ENCODE measurements at regions not wholly inside any gene's neighbourhood (a gene's known extent, or its start where the extent isn't known, plus 50 kb on each side); places are given as distances from the start of the nearest gene placed in this dataset.
A peak's percentile ranks its signal among the peaks of the same experiment; 100 is the strongest.

DNA sequence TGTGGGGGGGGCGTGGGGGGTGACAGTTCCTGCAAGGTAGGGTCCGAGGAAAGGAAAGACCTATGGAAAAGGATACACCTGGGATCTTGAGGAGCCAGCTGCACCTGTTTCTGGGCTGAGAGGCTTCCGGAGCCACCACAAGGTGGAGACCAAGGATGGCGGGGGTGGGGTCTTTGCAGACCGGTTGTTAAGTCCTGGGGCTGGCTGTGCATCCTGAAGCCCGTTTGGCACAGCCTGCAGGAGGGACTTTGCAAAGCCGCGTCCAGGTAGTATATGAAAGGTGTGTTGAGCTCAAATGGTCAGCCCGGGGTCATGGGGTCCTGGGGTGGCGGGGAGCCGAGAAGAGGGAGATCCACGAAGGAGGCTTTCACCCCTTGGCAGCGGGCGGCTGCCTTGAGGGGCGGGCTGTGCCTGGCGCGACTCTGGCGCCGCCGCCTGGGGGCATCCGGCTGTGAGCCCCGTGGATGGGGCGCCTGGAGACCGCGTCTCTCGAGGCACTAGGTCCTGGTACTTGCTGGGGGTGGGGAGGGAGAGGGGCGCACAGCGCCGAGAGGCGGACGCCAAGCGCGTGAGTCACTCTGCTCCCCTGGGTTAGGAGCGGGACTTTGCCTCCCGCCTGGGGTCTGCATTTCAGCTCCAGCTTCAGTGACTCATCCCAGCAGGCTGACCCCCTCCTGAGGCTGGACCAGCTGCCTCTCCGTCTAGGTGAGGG is 58.2 kb upstream of the DYNLT3 start:
- Histone ChIP-seq H3K9ac (ENCODE audit: low read depth in 1 of 2, low read length in 2 of 2) (no peak overlapping the region), H3K36me3 (ENCODE audit: control insufficient read depth in 4 of 4, insufficient read depth in 3 of 4, low read depth in 1 of 4, low read length in 3 of 4) (peaks cover 0 to 2% (median under 1%) of the 10 kb centered on the region in 4 donors), H3K27ac (ENCODE audit: low read depth in 1 of 2, low read length in 2 of 2) (no peak overlapping the region), H3K9me3 (ENCODE audit: control insufficient read depth in 4 of 4, low read length in 3 of 4) (peaks cover 0 to 3% (median 0%) of the 10 kb centered on the region in 4 donors), H3K4me3 (ENCODE audit: low read depth in 1 of 3, low read length in 3 of 3) (peak overlapping the region in 2 of 3 donors; percentile 31 to 47), H3K4me1 (ENCODE audit: control insufficient read depth in 4 of 4, insufficient read depth in 4 of 4, low read length in 3 of 4) (peaks cover 0 to 12% (median 6%) of the 10 kb centered on the region in 4 donors), H3K27me3 (ENCODE audit: control insufficient read depth in 4 of 4, insufficient read depth in 4 of 4, low read length in 3 of 4) (no peaks in the 10 kb centered on the region)
- WGBS: 4% methylated on average over 36 of the region's 36 CpGs
- no peak for DNase-seq (ENCODE audit: low spot score)
- TF ChIP-seq YY1 (IDR thresholded peaks at IDR 0.05): no peak
- peak; percentile 23 for TF ChIP-seq CTCF (IDR thresholded peaks at IDR 0.05; ENCODE audit: low read depth, low read length, missing input control)
- peak; percentile 48 to 64 for TF ChIP-seq RAD21 (IDR thresholded peaks at IDR 0.05)

DNA sequence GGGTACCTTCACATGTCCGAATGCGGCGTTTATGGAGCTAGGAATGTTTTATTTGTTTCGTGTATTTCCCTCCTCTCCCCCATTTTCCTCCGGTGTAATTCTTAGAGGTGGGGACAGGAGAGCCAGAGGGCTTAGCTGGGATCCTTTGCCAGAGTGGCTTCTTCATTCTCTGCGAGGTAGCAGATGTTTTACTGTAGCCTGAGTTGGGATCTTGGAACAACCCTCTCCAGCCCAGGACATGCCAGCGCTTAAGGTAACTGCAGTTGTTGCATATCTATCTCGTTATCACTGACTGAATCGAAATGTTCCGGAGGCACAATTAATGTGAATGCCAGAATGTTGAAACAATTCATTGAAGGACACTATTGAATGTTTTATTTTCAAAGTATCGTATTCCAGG is 59.0 kb upstream of the DYNLT3 start:
- WGBS: 16% methylated on average over 11 of the region's 11 CpGs
- Histone ChIP-seq H3K9me3 (ENCODE audit: control insufficient read depth in 4 of 4, low read length in 3 of 4) (no peaks in the 10 kb centered on the region), H3K9ac (ENCODE audit: low read depth in 1 of 2, low read length in 2 of 2) (no peak overlapping the region), H3K4me1 (ENCODE audit: control insufficient read depth in 4 of 4, insufficient read depth in 4 of 4, low read length in 3 of 4) (peaks cover 0 to 12% (median 6%) of the 10 kb centered on the region in 4 donors), H3K27me3 (ENCODE audit: control insufficient read depth in 4 of 4, insufficient read depth in 4 of 4, low read length in 3 of 4) (no peaks in the 10 kb centered on the region), H3K4me3 (ENCODE audit: low read depth in 1 of 3, low read length in 3 of 3) (peak overlapping the region in 2 of 3 donors; percentile 31 to 47), H3K27ac (ENCODE audit: low read depth in 1 of 2, low read length in 2 of 2) (no peak overlapping the region), H3K36me3 (ENCODE audit: control insufficient read depth in 4 of 4, insufficient read depth in 3 of 4, low read depth in 1 of 4, low read length in 3 of 4) (peaks cover 0 to under 1% (median 0%) of the 10 kb centered on the region in 4 donors)
- DNase-seq (ENCODE audit: low spot score): no peak
- TF ChIP-seq, protein P1, sequence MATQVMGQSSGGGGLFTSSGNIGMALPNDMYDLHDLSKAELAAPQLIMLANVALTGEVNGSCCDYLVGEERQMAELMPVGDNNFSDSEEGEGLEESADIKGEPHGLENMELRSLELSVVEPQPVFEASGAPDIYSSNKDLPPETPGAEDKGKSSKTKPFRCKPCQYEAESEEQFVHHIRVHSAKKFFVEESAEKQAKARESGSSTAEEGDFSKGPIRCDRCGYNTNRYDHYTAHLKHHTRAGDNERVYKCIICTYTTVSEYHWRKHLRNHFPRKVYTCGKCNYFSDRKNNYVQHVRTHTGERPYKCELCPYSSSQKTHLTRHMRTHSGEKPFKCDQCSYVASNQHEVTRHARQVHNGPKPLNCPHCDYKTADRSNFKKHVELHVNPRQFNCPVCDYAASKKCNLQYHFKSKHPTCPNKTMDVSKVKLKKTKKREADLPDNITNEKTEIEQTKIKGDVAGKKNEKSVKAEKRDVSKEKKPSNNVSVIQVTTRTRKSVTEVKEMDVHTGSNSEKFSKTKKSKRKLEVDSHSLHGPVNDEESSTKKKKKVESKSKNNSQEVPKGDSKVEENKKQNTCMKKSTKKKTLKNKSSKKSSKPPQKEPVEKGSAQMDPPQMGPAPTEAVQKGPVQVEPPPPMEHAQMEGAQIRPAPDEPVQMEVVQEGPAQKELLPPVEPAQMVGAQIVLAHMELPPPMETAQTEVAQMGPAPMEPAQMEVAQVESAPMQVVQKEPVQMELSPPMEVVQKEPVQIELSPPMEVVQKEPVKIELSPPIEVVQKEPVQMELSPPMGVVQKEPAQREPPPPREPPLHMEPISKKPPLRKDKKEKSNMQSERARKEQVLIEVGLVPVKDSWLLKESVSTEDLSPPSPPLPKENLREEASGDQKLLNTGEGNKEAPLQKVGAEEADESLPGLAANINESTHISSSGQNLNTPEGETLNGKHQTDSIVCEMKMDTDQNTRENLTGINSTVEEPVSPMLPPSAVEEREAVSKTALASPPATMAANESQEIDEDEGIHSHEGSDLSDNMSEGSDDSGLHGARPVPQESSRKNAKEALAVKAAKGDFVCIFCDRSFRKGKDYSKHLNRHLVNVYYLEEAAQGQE (IDR thresholded peaks at IDR 0.05): no peak
- TF ChIP-seq HNF4A (conservative IDR thresholded peaks at IDR 0.05) (no peak), MAX (IDR thresholded peaks at IDR 0.05) (no peak), EGR1 (IDR thresholded peaks at IDR 0.05; ENCODE audit: low read depth in 2 of 2) (no peak), JUND (IDR thresholded peaks at IDR 0.05) (no peak), RAD21 (IDR thresholded peaks at IDR 0.05) (no peak), RXRA (IDR thresholded peaks at IDR 0.05) (no peak), CTCF (IDR thresholded peaks at IDR 0.05; ENCODE audit: low read depth, low read length, missing input control) (no peak), TAF1 (conservative IDR thresholded peaks at IDR 0.05) (no peak), FOXA2 (IDR thresholded peaks at IDR 0.05) (no peak), YY1 (IDR thresholded peaks at IDR 0.05) (no peak), FOXA1 (IDR thresholded peaks at IDR 0.05) (no peak), ATF3 (IDR thresholded peaks at IDR 0.05) (no peak), HNF4G (IDR thresholded peaks at IDR 0.05) (no peak), SP1 (IDR thresholded peaks at IDR 0.05) (no peak), NR2F2 (IDR thresholded peaks at IDR 0.05) (no peak), GABPA (IDR thresholded peaks at IDR 0.05 in 1 of 2, conservative IDR thresholded peaks at IDR 0.05 in 1 of 2) (no peak)
- TF ChIP-seq, protein P2, sequence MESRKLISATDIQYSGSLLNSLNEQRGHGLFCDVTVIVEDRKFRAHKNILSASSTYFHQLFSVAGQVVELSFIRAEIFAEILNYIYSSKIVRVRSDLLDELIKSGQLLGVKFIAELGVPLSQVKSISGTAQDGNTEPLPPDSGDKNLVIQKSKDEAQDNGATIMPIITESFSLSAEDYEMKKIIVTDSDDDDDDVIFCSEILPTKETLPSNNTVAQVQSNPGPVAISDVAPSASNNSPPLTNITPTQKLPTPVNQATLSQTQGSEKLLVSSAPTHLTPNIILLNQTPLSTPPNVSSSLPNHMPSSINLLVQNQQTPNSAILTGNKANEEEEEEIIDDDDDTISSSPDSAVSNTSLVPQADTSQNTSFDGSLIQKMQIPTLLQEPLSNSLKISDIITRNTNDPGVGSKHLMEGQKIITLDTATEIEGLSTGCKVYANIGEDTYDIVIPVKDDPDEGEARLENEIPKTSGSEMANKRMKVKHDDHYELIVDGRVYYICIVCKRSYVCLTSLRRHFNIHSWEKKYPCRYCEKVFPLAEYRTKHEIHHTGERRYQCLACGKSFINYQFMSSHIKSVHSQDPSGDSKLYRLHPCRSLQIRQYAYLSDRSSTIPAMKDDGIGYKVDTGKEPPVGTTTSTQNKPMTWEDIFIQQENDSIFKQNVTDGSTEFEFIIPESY (IDR thresholded peaks at IDR 0.05): no peak
